Skeletal muscle tissue (tissue), 3 donors: ENCODE measurements at regions not wholly inside any gene's neighbourhood (a gene's known extent, or its start where the extent isn't known, plus 50 kb on each side); places are given as distances from the start of the nearest gene placed in this dataset.
"Not testable (repeated sequence)": the region's sequence is repeated elsewhere in the genome, so short reads cannot be mapped to it uniquely, and the experiment has no call there.

Experiments
- H3K27ac ChIP-seq: one replicate; pipeline ENCODE4 v1.7.0; 2013; ENCODE audit warnings: mild to moderate bottlenecking, low read depth, low read length, inconsistent platforms
- H3K27me3 ChIP-seq, 3 donors: one replicate each; pipeline ENCODE4 v1.7.0; 2013; ENCODE audit warnings: low read length in 3 of 3; ENCODE audit not compliant: control insufficient read depth in 3 of 3, insufficient read depth in 3 of 3
- H3K36me3 ChIP-seq, 3 donors: one replicate each; pipeline ENCODE4 v1.7.0; 2013; ENCODE audit warnings: low read length in 3 of 3; ENCODE audit not compliant: control insufficient read depth in 3 of 3, insufficient read depth in 3 of 3
- H3K4me1 ChIP-seq, 3 donors: one replicate each; pipeline ENCODE4 v1.7.0; 2013; ENCODE audit warnings: low read length in 3 of 3, mild to moderate bottlenecking in 3 of 3; ENCODE audit not compliant: control insufficient read depth in 3 of 3, insufficient read depth in 3 of 3
- H3K4me3 ChIP-seq, 3 donors: one replicate each; pipeline ENCODE4 v1.7.0; 2013; ENCODE audit warnings: low read length in 3 of 3
- H3K9ac ChIP-seq, 3 donors: one replicate each; pipeline ENCODE4 v1.7.0; 2013; ENCODE audit warnings: low read length in 3 of 3, mild to moderate bottlenecking in 3 of 3, moderate library complexity in 2 of 3, low read depth in 1 of 3
- H3K9me3 ChIP-seq, 3 donors: one replicate each; pipeline ENCODE4 v1.7.0; 2013; ENCODE audit warnings: low read length in 3 of 3; ENCODE audit not compliant: control insufficient read depth in 3 of 3
- donor health status: Osteomylitis.

DNA sequence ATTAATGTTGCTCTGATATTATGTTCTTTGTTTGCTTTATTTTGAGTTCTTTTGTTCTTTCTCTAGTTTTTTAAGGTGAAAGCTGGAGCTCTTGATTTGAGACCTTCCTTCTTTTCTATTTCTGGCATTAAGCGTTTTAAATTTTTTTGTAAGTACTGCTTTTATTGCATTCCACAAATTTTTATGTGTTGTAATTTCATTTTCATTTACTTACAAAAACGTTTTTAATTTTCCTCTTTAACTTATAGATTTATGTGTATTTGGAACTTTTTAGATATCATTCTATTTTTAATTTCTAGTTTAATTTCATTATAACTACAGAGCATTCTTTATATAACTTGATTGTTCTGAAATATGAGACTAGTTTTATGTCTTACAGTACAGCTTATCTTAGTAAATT lies 395.6 kb downstream of the ETV1 start:
- Histone ChIP-seq H3K4me3 (no peak overlapping the region), H3K27me3 (no peaks in the 10 kb centered on the region), H3K9me3 (peaks cover 0 to 2% (median 2%) of the 10 kb centered on the region in 3 donors), H3K27ac (no peak overlapping the region), H3K36me3 (no peaks in the 10 kb centered on the region), H3K9ac (no peak overlapping the region), H3K4me1 (no peaks in the 10 kb centered on the region)

DNA sequence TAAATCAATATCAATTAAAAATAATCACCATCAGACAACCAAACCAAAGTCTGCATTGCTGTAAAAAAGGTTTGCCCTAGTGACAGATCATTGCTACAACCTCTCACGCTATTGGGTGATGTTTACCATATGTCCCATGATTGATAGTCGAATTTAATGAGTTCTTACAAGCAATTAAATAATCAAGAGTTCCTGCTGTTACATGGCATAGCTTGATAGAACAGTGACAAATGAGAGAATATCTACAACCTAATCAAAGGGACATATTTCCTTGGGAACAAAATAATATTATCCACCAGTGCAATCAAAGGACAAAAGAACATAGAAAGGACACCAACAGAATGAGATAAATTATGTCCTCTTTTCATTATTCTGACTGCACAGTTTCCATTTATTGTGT lies 387.4 kb downstream of the ETV1 start:
- Histone ChIP-seq H3K27me3 (no peaks in the 10 kb centered on the region), H3K27ac (no peak overlapping the region), H3K9me3 (no peaks in the 10 kb centered on the region), H3K36me3 (no peaks in the 10 kb centered on the region), H3K4me3 (no peak overlapping the region), H3K9ac (no peak overlapping the region), H3K4me1 (no peaks in the 10 kb centered on the region)

DNA sequence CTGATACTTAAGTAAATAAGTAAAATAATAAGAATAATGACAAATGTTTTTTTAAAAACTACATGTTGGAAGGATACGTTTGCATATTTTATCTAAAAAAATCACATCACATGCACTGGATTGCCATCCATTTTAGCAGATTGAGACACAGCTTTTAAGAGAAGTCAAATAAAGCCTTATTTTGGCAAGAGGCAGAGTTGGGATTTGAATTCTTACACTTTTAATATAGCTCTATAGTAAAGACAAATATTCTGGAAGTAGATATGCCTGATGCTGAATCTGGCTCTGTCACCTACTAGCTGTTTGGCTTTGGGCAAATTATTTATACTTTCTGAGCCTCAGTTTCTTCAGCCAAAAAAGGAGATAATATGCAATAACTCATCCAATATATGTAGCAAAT lies 386.4 kb downstream of the ETV1 start:
- H3K9me3 ChIP-seq, result no peaks in the 10 kb centered on the region
- H3K27ac ChIP-seq, result no peak overlapping the region
- no peak overlapping the region for H3K9ac ChIP-seq
- H3K4me1 ChIP-seq, result no peaks in the 10 kb centered on the region
- no peak overlapping the region for H3K4me3 ChIP-seq
- no peaks in the 10 kb centered on the region for H3K36me3 ChIP-seq
- no peaks in the 10 kb centered on the region for H3K27me3 ChIP-seq

DNA sequence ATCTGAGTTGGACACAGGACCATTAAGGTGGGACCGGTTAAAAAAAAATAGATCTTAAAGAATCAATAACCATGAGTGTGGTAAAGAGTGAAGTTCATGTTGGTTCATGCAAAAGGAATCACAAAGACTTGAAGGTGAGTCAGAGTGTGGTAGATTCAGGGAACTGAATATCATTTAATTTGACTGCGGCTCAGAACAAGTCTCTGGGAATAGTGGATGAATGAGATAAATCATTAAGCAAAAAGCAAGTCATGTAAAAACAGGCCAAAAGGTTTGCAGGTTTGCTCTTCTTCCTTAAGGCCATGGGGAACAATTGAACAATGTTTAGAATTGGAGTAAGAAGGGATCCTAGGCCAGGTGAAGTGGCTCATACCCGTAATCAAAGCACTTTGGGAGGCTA lies 385.8 kb downstream of the ETV1 start:
- no peak overlapping the region for H3K27ac ChIP-seq

DNA sequence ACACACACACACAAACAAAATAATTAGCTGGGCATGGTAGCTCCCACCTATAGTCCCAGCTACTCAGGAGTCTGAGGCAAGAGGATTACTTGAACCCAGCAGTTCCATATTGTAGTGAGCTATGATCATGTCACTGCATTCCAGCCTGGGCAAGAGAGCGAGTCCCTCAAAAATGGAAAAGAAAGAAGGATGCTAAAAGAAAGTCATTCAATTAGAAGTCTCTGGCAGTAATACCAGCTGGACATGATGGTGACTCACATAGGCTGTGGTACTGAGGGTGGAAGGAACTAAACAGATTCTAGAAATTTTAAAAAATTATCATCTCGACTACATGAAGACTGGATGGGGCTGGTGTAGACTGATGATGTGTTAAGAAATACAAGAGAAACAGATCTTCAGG lies 385.3 kb downstream of the ETV1 start:
- H3K4me3 ChIP-seq, result no peak overlapping the region
- no peak overlapping the region for H3K9ac ChIP-seq
- H3K27ac ChIP-seq, result no peak overlapping the region
- H3K36me3 ChIP-seq, result no peaks in the 10 kb centered on the region
- no peaks in the 10 kb centered on the region for H3K27me3 ChIP-seq
- no peaks in the 10 kb centered on the region for H3K4me1 ChIP-seq
- H3K9me3 ChIP-seq, result no peaks in the 10 kb centered on the region

More for the DNA sequence above, 385.8 kb downstream of the ETV1 start:
- Histone ChIP-seq H3K27me3 (no peaks in the 10 kb centered on the region), H3K9me3 (no peaks in the 10 kb centered on the region), H3K4me3 (no peak overlapping the region), H3K4me1 (no peaks in the 10 kb centered on the region), H3K36me3 (no peaks in the 10 kb centered on the region), H3K9ac (no peak overlapping the region)

DNA sequence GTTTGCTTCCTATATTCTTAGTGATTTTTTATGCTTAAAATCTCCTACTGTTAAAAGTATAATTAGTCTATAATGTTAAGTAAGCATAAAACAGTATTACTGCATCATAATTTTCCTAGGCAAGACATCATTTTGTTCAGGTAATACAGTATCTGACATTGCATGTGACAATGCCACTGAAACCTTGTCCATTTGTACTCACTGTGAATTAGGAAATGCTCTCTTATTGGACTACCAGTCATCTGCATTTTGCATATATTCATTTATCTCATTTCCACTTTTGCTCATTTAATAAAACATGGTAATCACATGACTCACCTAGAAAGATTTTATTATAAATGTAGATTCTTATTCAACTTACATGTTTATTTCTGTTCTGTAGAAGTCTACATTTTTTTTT lies 379.1 kb downstream of the ETV1 start:
- H3K9ac ChIP-seq, result no peak overlapping the region
- no peak overlapping the region for H3K4me3 ChIP-seq
- no peaks in the 10 kb centered on the region for H3K27me3 ChIP-seq
- no peaks in the 10 kb centered on the region for H3K9me3 ChIP-seq
- no peak overlapping the region for H3K27ac ChIP-seq
- no peaks in the 10 kb centered on the region for H3K4me1 ChIP-seq
- H3K36me3 ChIP-seq, result no peaks in the 10 kb centered on the region

DNA sequence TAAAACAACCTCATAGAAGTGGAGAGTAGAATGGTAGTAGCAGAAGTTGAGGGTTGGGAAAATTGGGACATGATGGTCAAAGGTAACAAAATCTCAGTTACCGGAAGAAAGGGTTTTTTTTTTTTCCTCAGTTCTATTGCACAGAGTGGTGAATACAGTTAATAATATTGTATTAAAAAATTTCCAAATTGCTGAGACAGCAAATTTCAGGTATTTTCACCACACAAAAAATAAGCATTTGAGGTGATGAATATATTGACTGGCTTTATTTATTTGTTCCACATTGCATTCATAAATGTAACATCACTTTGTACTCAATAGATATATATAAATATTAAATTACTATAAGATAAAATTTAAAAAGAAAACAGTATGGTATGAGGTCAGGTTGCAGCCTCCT lies 373.8 kb downstream of the ETV1 start:
- Histone ChIP-seq H3K9ac (no peak overlapping the region), H3K27ac (no peak overlapping the region), H3K27me3 (no peaks in the 10 kb centered on the region), H3K4me3 (no peak overlapping the region), H3K4me1 (no peaks in the 10 kb centered on the region), H3K9me3 (no peaks in the 10 kb centered on the region), H3K36me3 (no peaks in the 10 kb centered on the region)

DNA sequence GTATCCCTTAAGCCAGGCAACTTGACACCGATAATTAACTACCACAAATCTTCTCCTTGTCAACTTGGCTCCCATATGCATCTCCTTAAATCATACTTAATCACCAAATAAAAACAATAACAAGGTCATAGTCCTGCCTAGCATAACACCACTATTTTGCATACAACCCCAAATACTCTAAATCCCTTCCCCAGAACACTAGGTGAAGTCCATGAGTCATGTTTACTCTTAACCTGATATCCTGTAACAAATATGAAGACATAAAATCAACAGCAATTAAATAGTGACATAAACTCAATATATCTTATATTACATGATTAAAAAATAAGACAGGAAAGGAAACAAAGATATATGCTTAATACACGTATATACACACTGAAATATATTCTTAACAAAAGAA lies 362.0 kb downstream of the ETV1 start:
- H3K4me1 ChIP-seq, result no peaks in the 10 kb centered on the region
- no peaks in the 10 kb centered on the region for H3K9me3 ChIP-seq
- no peaks in the 10 kb centered on the region for H3K36me3 ChIP-seq
- H3K4me3 ChIP-seq, result no peak overlapping the region
- no peak overlapping the region for H3K27ac ChIP-seq
- no peaks in the 10 kb centered on the region for H3K27me3 ChIP-seq
- H3K9ac ChIP-seq, result no peak overlapping the region

DNA sequence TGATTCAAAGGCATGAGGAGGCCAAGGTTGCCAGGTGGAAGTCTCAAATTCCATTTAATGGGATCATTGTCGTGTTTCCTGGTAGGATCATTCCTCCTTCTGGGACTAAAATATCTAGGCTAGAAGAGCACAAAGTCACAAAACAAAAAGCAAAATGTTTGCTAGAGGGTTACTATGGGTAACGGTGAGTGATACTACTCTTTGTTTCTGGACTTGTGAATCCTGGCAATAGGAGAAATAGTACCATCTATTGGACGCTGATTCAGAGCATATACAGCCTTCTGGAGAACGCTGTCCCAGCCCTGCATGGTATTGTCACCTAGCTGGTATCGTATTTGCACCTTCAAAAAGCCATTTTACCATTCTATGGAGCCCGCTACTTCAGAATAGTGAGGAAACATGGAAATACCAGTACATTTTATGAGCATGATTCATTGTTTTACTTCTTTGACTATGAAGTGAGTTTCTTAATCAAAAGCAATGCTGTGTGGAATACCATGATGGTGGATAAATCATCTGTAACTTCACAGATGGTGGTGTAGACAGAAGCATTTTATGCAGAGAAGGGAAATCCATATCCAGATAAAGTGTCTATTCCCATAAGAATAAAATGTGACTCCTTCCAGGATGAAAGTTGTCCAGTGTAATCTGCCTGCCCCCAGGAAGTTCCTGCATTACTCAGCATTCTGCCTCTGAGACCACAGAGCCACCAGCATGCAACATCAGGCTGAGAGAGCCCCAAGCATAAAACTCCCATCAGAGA lies 361.0 kb downstream of the ETV1 start:
- Histone ChIP-seq H3K9ac (no peak overlapping the region), H3K4me3 (no peak overlapping the region), H3K27me3 (no peaks in the 10 kb centered on the region), H3K27ac (no peak overlapping the region), H3K9me3 (no peaks in the 10 kb centered on the region), H3K36me3 (no peaks in the 10 kb centered on the region), H3K4me1 (no peaks in the 10 kb centered on the region)

DNA sequence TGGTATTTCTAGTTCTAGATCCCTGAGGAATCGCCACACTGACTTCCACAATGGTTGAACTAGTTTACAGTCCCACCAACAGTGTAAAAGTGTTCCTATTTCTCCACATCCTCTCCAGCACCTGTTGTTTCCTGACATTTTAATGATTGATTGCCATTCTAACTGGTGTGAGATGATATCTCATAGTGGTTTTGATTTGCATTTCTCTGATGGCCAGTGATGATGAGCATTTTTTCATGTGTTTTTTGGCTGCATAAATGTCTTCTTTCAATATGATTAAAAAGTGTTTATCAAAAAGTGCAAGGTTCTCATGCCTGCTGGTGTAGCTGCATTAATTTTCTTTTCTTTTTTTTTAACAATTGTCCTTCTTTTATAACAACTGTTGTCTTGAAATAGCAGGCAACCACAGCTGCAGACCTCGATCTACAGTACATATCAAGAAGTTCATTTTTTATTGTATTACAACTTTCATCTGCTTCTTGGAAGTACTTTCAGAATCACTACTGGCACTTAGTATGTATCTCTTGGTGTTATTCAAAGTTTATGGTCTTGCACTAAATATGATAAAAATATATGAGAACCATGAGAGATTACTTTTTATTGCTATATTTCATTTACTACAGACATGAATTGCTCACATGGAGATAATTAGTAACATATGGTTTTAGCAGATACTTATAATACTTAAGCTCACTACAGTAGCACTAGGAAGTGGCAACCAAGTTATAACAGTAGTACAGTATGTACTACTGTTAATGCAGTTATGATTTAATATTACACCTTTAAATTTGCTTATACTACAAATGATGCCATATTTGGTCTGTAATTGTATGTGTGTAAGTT lies 358.0 kb downstream of the ETV1 start:
- not testable (repeated sequence) for H3K4me1 ChIP-seq, H3K9ac ChIP-seq, H3K27me3 ChIP-seq, H3K36me3 ChIP-seq, H3K9me3 ChIP-seq, H3K27ac ChIP-seq, H3K4me3 ChIP-seq
